ENCODE measurements at regions not wholly inside any gene's neighbourhood (a gene's known extent, or its start where the extent isn't known, plus 50 kb on each side); places are given as distances from the start of the nearest gene placed in this dataset.

DNA sequence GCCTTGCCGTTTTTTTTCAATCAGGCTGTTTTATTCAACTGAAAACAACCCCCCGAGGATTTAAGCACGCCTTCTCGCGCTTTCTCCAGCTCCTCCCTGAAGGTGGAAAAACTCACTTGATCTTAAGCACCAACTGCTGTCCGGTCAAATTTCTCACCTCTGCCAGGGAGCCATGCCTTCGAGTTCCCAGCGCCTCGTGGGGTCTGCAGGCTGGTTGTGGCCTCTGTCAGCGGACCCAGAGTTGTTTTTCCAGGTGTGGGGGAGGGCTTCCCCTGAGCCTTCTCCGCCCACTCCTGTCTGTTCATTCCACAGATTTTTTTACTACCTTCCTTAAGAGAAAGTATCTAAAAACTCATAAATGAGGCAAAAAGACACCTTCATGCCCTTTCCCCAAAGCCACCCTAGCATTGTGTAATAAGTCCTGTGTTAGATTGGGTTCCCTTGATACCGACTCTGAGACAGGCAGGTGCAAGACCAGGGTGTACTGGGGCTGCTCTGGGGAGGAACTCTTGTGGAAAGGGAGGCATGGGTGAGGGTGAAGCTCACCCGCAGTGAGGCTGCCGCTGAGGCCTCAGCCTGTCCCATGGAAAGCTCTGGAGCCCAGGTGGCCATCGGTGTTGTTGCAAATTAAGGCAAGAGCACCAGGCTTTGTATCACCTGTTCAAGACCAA lies 101.6 kb downstream of the AXIN2 start:
- no peak for DNase-seq (ENCODE audit: low read depth in 1 of 2, low spot score in 1 of 2)
- TF ChIP-seq, protein P1, sequence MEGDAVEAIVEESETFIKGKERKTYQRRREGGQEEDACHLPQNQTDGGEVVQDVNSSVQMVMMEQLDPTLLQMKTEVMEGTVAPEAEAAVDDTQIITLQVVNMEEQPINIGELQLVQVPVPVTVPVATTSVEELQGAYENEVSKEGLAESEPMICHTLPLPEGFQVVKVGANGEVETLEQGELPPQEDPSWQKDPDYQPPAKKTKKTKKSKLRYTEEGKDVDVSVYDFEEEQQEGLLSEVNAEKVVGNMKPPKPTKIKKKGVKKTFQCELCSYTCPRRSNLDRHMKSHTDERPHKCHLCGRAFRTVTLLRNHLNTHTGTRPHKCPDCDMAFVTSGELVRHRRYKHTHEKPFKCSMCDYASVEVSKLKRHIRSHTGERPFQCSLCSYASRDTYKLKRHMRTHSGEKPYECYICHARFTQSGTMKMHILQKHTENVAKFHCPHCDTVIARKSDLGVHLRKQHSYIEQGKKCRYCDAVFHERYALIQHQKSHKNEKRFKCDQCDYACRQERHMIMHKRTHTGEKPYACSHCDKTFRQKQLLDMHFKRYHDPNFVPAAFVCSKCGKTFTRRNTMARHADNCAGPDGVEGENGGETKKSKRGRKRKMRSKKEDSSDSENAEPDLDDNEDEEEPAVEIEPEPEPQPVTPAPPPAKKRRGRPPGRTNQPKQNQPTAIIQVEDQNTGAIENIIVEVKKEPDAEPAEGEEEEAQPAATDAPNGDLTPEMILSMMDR (IDR thresholded peaks at IDR 0.05; ENCODE audit: low read depth, low read length) = no peak
- Histone ChIP-seq H3K4me1 (ENCODE audit: low read depth) (peaks cover 30% of the 10 kb centered on the region), H3K4me3 (no peak overlapping the region), H3K27me3 (no peaks in the 10 kb centered on the region), H3K36me3 (no peaks in the 10 kb centered on the region), H3K27ac (no peak overlapping the region), H3K9me3 (ENCODE audit: low read depth) (no peaks in the 10 kb centered on the region)

DNA sequence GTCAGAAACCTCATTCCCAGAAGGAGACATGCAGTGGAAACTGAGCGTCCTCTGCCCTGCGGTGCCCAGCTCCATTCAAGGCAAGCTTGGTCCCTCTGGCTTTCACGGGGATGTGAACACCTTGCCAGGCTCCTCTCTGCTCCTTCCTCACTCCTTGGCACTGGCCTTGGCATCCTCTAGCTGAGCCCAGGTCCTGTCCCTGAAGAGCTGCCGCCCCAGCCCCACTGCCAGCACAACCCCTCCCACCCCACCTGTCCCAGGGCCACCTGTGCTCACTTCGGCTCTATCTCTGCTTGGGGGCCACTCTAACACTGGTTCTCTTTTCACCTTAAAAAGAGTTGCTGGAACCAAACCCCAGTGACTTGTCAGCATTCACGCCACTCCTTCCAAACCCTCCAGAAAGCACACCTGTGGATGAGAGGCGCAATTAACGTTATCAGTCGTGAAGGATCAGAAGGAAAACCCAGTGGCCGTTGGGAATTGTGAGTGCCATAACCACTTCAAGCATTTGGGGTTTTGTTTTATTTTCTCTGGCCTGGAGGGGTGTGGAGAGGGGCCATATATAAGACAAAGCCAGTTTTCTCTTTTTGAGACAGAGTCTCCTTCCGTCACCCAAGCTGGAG lies 103.7 kb downstream of the AXIN2 start:
- H3K4me3 ChIP-seq = no peak overlapping the region
- peaks cover 30% of the 10 kb centered on the region for H3K4me1 ChIP-seq (ENCODE audit: low read depth)
- DNase-seq (ENCODE audit: low read depth in 1 of 2, low spot score in 1 of 2) = no peak
- TF ChIP-seq, protein P1 (IDR thresholded peaks at IDR 0.05; ENCODE audit: low read depth, low read length) = no peak
- H3K9me3 ChIP-seq (ENCODE audit: low read depth) = no peaks in the 10 kb centered on the region
- H3K27ac ChIP-seq = no peak overlapping the region
- H3K27me3 ChIP-seq = no peaks in the 10 kb centered on the region
- H3K36me3 ChIP-seq = no peaks in the 10 kb centered on the region

DNA sequence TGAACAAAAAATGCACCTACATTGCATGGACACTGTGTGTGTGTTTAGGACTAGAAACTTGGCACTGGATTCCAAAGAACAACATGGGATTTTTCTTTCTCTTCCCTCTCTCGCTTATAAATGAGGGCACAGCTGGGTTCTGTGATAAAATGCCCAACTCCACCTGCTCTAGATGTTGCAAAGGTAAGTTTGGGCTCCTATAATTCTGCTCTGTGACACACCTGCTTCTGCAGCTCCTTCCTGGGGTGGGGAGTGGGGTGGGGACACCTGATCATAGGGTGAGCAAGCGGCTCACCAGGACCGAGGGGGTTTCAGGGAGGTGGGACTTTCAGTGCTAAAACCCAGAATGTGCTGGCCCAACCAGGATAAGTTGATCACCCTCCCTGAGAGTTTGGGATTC lies 104.3 kb downstream of the AXIN2 start:
- Histone ChIP-seq H3K27me3 (no peaks in the 10 kb centered on the region), H3K36me3 (no peaks in the 10 kb centered on the region), H3K9me3 (ENCODE audit: low read depth) (no peaks in the 10 kb centered on the region), H3K27ac (no peak overlapping the region), H3K4me3 (no peak overlapping the region), H3K4me1 (ENCODE audit: low read depth) (peaks cover 30% of the 10 kb centered on the region)
- no peak for DNase-seq (ENCODE audit: low read depth in 1 of 2, low spot score in 1 of 2)
- TF ChIP-seq, protein P1 (IDR thresholded peaks at IDR 0.05; ENCODE audit: low read depth, low read length) = no peak

DNA sequence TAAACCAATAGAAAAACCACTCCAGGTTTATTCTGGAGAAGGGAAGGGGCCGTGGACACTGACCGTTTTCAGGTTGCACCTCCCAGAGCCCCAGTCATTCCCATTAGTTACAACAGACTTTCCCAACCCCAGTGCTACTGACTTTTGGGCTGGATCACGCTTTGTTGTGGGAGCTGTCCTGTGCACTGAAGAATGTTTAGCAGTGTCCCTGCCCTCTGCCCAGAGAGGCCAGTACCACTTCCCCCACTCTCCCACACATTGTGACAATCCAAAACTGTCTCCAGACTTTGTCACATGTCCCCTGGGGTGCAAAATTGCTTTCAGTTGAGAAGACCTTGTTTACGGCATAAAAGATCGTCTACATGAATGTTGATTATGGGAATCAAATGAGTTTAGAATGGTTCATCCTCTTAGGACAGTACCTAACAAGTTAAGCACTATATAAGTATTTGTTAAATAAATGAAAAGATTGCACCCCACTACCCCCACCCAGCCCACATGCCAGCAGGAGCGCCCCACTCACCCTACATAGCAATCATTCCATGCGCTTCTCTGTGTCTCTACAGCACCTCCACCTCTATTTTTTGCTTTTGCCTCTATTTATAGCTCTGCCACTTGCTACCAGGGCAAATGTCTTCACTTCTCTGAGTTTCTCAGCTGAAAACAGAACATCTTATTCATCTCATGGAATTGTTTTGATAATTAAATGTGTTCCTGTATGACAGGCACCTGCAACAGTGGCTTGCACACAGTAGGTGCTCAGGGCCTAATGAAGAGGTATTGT lies 104.9 kb downstream of the AXIN2 start:
- DNase-seq (ENCODE audit: low read depth in 1 of 2, low spot score in 1 of 2) = peak in 1 of 2 donors; percentile 43
- TF ChIP-seq, protein P1 (IDR thresholded peaks at IDR 0.05; ENCODE audit: low read depth, low read length) = no peak
- H3K4me1 ChIP-seq (ENCODE audit: low read depth) = peaks cover 30% of the 10 kb centered on the region
- no peaks in the 10 kb centered on the region for H3K36me3 ChIP-seq
- peak overlapping the region; percentile 41 for H3K27ac ChIP-seq
- no peak overlapping the region for H3K4me3 ChIP-seq
- no peaks in the 10 kb centered on the region for H3K9me3 ChIP-seq (ENCODE audit: low read depth)
- H3K27me3 ChIP-seq = no peaks in the 10 kb centered on the region

DNA sequence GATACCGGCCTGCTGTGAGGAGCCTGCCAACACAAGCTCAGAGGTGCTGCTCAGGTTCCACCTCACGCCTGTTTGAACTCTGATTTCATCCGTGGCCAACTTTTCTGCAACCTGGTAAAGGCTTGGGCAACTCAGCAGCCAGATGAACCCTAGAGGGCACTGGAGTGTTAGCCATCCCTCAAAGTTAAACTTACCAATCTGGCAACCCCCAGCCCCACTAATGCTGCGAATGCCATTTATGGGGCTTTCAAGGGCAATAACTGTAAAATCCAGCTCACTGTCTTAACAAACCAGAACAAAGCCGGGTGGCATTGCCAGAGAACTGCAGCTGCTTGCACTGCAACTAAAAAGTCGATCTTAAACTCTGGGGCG lies 105.5 kb downstream of the AXIN2 start:
- no peaks in the 10 kb centered on the region for H3K9me3 ChIP-seq (ENCODE audit: low read depth)
- TF ChIP-seq, protein P1 (IDR thresholded peaks at IDR 0.05; ENCODE audit: low read depth, low read length) = peak; percentile 58
- H3K4me1 ChIP-seq (ENCODE audit: low read depth) = peaks cover 30% of the 10 kb centered on the region
- H3K27ac ChIP-seq = peak overlapping the region; percentile 41
- no peak overlapping the region for H3K4me3 ChIP-seq
- H3K27me3 ChIP-seq = no peaks in the 10 kb centered on the region
- no peaks in the 10 kb centered on the region for H3K36me3 ChIP-seq
- peak; percentile 49 to 57 for DNase-seq (ENCODE audit: low read depth in 1 of 2, low spot score in 1 of 2)

Measured in cardiac muscle cell (in vitro differentiated cells and primary cell).